ENCODE measurements at regions not wholly inside any gene's neighbourhood (a gene's known extent, or its start where the extent isn't known, plus 50 kb on each side); places are given as distances from the start of the nearest gene placed in this dataset.

- Histone ChIP-seq H3K36me3 (no peaks in the 10 kb centered on the region), H3K27ac (no peak overlapping the region), H3K27me3 (peaks cover 0 to 39% (median 4%) of the 10 kb centered on the region in 3 donors), H3K4me3 (no peak overlapping the region), H3K4me1 (peaks cover 0 to 4% (median 0%) of the 10 kb centered on the region in 4 donors), H3K9me3 (no peaks in the 10 kb centered on the region)
- intact Hi-C loops (cut with DNase I; ENCODE audit: low total_unique reads): no loop called here
- 41 to 60% (median 56%) methylated on average over 1 of the region's 1 CpG for WGBS, 5 donors
- TF ChIP-seq POLR2AphosphoS5 (IDR thresholded peaks at IDR 0.05) (no peak), CTCF (IDR thresholded peaks at IDR 0.05) (no peak)
- no peak for DNase-seq
These were observed 146.2 kb upstream of the ZBED5 start for GRCh38 chr11:11004069-11004468.

- Histone ChIP-seq H3K27me3 (peaks cover 0 to 39% (median 4%) of the 10 kb centered on the region in 3 donors), H3K4me1 (peaks cover 0 to 4% (median 0%) of the 10 kb centered on the region in 4 donors), H3K4me3 (no peak overlapping the region), H3K27ac (no peak overlapping the region), H3K36me3 (no peaks in the 10 kb centered on the region), H3K9me3 (no peaks in the 10 kb centered on the region)
- 37 to 65% (median 61%) methylated on average over 2 to 3 of the region's 3 CpGs for WGBS, 5 donors
- DNase-seq: no peak
- intact Hi-C loops (cut with DNase I; ENCODE audit: low total_unique reads): no loop called here
- TF ChIP-seq POLR2AphosphoS5 (IDR thresholded peaks at IDR 0.05) (no peak), POLR2A (IDR thresholded peaks at IDR 0.05) (no peak), EP300 (IDR thresholded peaks at IDR 0.05) (no peak), CTCF (IDR thresholded peaks at IDR 0.05) (no peak)
These were observed 145.4 kb upstream of the ZBED5 start for GRCh38 chr11:11003226-11003625.

GRCh38 chr11:11000579-11001283, 142.9 kb upstream of the ZBED5 start:
- Histone ChIP-seq H3K4me3 (no peak overlapping the region), H3K4me1 (peaks cover 0 to 4% (median 0%) of the 10 kb centered on the region in 4 donors), H3K36me3 (no peaks in the 10 kb centered on the region), H3K9me3 (no peaks in the 10 kb centered on the region), H3K27me3 (peaks cover 0 to 30% (median 4%) of the 10 kb centered on the region in 3 donors), H3K27ac (no peak overlapping the region)
- intact Hi-C loops (cut with DNase I; ENCODE audit: low total_unique reads): no loop called here
- WGBS, 5 donors: 59 to 70% (median 66%) methylated on average over 7 of the region's 7 CpGs
- TF ChIP-seq EP300 (IDR thresholded peaks at IDR 0.05): no peak
- no peak for TF ChIP-seq POLR2A (IDR thresholded peaks at IDR 0.05)
- no peak for TF ChIP-seq CTCF (IDR thresholded peaks at IDR 0.05)
- TF ChIP-seq POLR2AphosphoS5 (IDR thresholded peaks at IDR 0.05): no peak
- DNase-seq: peak in 1 of 2 donors; percentile 24

GRCh38 chr11:10998674-10999073, 140.8 kb upstream of the ZBED5 start:
- WGBS, 5 donors: 63 to 82% (median 76%) methylated on average over 5 of the region's 5 CpGs

More at GRCh38 chr11:10998674-10999073, 140.8 kb upstream of the ZBED5 start:
- intact Hi-C loops (cut with DNase I; ENCODE audit: low total_unique reads): no loop called here
- Histone ChIP-seq H3K27ac (no peak overlapping the region), H3K27me3 (peaks cover 0 to 30% (median 4%) of the 10 kb centered on the region in 3 donors), H3K36me3 (no peaks in the 10 kb centered on the region), H3K9me3 (no peaks in the 10 kb centered on the region), H3K4me3 (no peak overlapping the region), H3K4me1 (peaks cover 0 to 4% (median 0%) of the 10 kb centered on the region in 4 donors)
- TF ChIP-seq CTCF (IDR thresholded peaks at IDR 0.05) (no peak), EP300 (IDR thresholded peaks at IDR 0.05) (no peak), POLR2AphosphoS5 (IDR thresholded peaks at IDR 0.05) (no peak), POLR2A (IDR thresholded peaks at IDR 0.05) (no peak)
- DNase-seq: no peak

Data from stomach (tissue), 8 donors.